ENCODE measurements at regions not wholly inside any gene's neighbourhood (a gene's known extent, or its start where the extent isn't known, plus 50 kb on each side); places are given as distances from the start of the nearest gene placed in this dataset.

- H3K4me3 Mint-ChIP-seq: no peak overlapping the region
- H3K9me3 Mint-ChIP-seq: no peaks in the 10 kb centered on the region
- no peak overlapping the region for H3K27ac Mint-ChIP-seq
- no peak for DNase-seq
- peaks cover 2 to 10% (median 2%) of the 10 kb centered on the region in 3 donors for H3K27me3 Mint-ChIP-seq (ENCODE audit: low read depth in 3 of 3)
- peaks cover 6 to 19% of the 10 kb centered on the region in 2 donors for H3K4me1 Mint-ChIP-seq
- H3K36me3 Mint-ChIP-seq: no peaks in the 10 kb centered on the region
Measured at GRCh38 chr6:15081447-15081846, 164.4 kb upstream of the JARID2 start.

- H3K27me3 Mint-ChIP-seq (ENCODE audit: low read depth in 3 of 3): peaks cover 0 to 5% (median 2%) of the 10 kb centered on the region in 3 donors
Measured at GRCh38 chr6:15082708-15083107, 163.2 kb upstream of the JARID2 start.

GRCh38 chr6:15086348-15087158, 159.3 kb upstream of the JARID2 start:
- Mint-ChIP-seq H3K36me3 (no peaks in the 10 kb centered on the region), H3K9me3 (no peaks in the 10 kb centered on the region), H3K4me3 (no peak overlapping the region), H3K27me3 (ENCODE audit: low read depth in 3 of 3) (peaks cover 0 to 5% (median 0%) of the 10 kb centered on the region in 3 donors), H3K27ac (no peak overlapping the region), H3K4me1 (peaks cover 6 to 19% of the 10 kb centered on the region in 2 donors)
- DNase-seq: no peak

More at GRCh38 chr6:15082708-15083107, 163.2 kb upstream of the JARID2 start:
- no peak overlapping the region for H3K4me3 Mint-ChIP-seq
- H3K36me3 Mint-ChIP-seq: no peaks in the 10 kb centered on the region
- H3K9me3 Mint-ChIP-seq: no peaks in the 10 kb centered on the region
- no peak for DNase-seq
- no peak overlapping the region for H3K27ac Mint-ChIP-seq
- peaks cover 6 to 19% of the 10 kb centered on the region in 2 donors for H3K4me1 Mint-ChIP-seq

- peaks cover 0 to 5% (median 0%) of the 10 kb centered on the region in 3 donors for H3K27me3 Mint-ChIP-seq (ENCODE audit: low read depth in 3 of 3)
- peaks cover 6 to 19% of the 10 kb centered on the region in 2 donors for H3K4me1 Mint-ChIP-seq
- H3K9me3 Mint-ChIP-seq: no peaks in the 10 kb centered on the region
- no peak overlapping the region for H3K27ac Mint-ChIP-seq
- H3K36me3 Mint-ChIP-seq: no peaks in the 10 kb centered on the region
- no peak overlapping the region for H3K4me3 Mint-ChIP-seq
- DNase-seq: no peak
Measured at GRCh38 chr6:15087186-15087589, 158.7 kb upstream of the JARID2 start.

- Mint-ChIP-seq H3K9me3 (no peaks in the 10 kb centered on the region), H3K36me3 (no peaks in the 10 kb centered on the region), H3K27me3 (ENCODE audit: low read depth in 3 of 3) (peaks cover 0 to 5% (median 0%) of the 10 kb centered on the region in 3 donors), H3K27ac (no peak overlapping the region), H3K4me3 (no peak overlapping the region), H3K4me1 (peaks cover 6 to 14% of the 10 kb centered on the region in 2 donors)
- DNase-seq: no peak
Measured at GRCh38 chr6:15088904-15089568, 156.8 kb upstream of the JARID2 start.

- no peak overlapping the region for H3K4me3 Mint-ChIP-seq
- H3K27me3 Mint-ChIP-seq (ENCODE audit: low read depth in 3 of 3): peaks cover 0 to 5% (median 0%) of the 10 kb centered on the region in 3 donors
Measured at GRCh38 chr6:15089569-15090144, 156.2 kb upstream of the JARID2 start.

GRCh38 chr6:15090145-15090579, 155.7 kb upstream of the JARID2 start:
- peaks cover 0 to 5% (median 0%) of the 10 kb centered on the region in 3 donors for H3K27me3 Mint-ChIP-seq (ENCODE audit: low read depth in 3 of 3)
- H3K4me1 Mint-ChIP-seq: peaks cover 0 to 2% of the 10 kb centered on the region in 2 donors
- H3K36me3 Mint-ChIP-seq: no peaks in the 10 kb centered on the region
- no peak for DNase-seq
- no peak overlapping the region for H3K4me3 Mint-ChIP-seq
- no peaks in the 10 kb centered on the region for H3K9me3 Mint-ChIP-seq
- H3K27ac Mint-ChIP-seq: no peak overlapping the region

More at GRCh38 chr6:15089569-15090144, 156.2 kb upstream of the JARID2 start:
- no peak overlapping the region for H3K27ac Mint-ChIP-seq
- H3K36me3 Mint-ChIP-seq: no peaks in the 10 kb centered on the region
- H3K9me3 Mint-ChIP-seq: no peaks in the 10 kb centered on the region
- H3K4me1 Mint-ChIP-seq: peaks cover 2 to 8% of the 10 kb centered on the region in 2 donors
- DNase-seq: no peak

- Mint-ChIP-seq H3K4me1 (no peaks in the 10 kb centered on the region), H3K36me3 (no peaks in the 10 kb centered on the region), H3K9me3 (no peaks in the 10 kb centered on the region), H3K27ac (no peak overlapping the region), H3K27me3 (ENCODE audit: low read depth in 3 of 3) (peaks cover 0 to 3% (median 0%) of the 10 kb centered on the region in 3 donors), H3K4me3 (no peak overlapping the region)
- DNase-seq: no peak
Measured at GRCh38 chr6:15090745-15091384, 155.0 kb upstream of the JARID2 start.

- Mint-ChIP-seq H3K4me1 (no peaks in the 10 kb centered on the region), H3K27me3 (ENCODE audit: low read depth in 3 of 3) (peaks cover 0 to 2% (median 0%) of the 10 kb centered on the region in 3 donors), H3K9me3 (no peaks in the 10 kb centered on the region), H3K4me3 (no peak overlapping the region), H3K36me3 (no peaks in the 10 kb centered on the region), H3K27ac (no peak overlapping the region)
- no peak for DNase-seq
Measured at GRCh38 chr6:15096894-15097837, 148.7 kb upstream of the JARID2 start.

GRCh38 chr6:15101130-15101529, 144.7 kb upstream of the JARID2 start:
- Mint-ChIP-seq H3K4me1 (no peaks in the 10 kb centered on the region), H3K27me3 (ENCODE audit: low read depth in 3 of 3) (peaks cover 0 to 4% (median 4%) of the 10 kb centered on the region in 3 donors), H3K9me3 (peaks cover 0 to 8% (median under 1%) of the 10 kb centered on the region in 6 donors), H3K36me3 (peaks cover 0 to 4% (median 3%) of the 10 kb centered on the region in 3 donors), H3K4me3 (no peak overlapping the region), H3K27ac (no peak overlapping the region)
- no peak for DNase-seq

- Mint-ChIP-seq H3K4me3 (no peak overlapping the region), H3K27me3 (ENCODE audit: low read depth in 3 of 3) (peaks cover 0 to 4% (median 4%) of the 10 kb centered on the region in 3 donors), H3K36me3 (peaks cover 0 to 4% (median 3%) of the 10 kb centered on the region in 3 donors), H3K9me3 (peaks cover 0 to 9% (median 2%) of the 10 kb centered on the region in 6 donors), H3K4me1 (no peaks in the 10 kb centered on the region), H3K27ac (no peak overlapping the region)
- DNase-seq: no peak
Measured at GRCh38 chr6:15102241-15102640, 143.6 kb upstream of the JARID2 start.

GRCh38 chr6:15106958-15107643, 138.8 kb upstream of the JARID2 start:
- Mint-ChIP-seq H3K9me3 (peaks cover 0 to 9% (median 2%) of the 10 kb centered on the region in 6 donors), H3K4me3 (no peak overlapping the region), H3K4me1 (peaks cover 0 to 1% of the 10 kb centered on the region in 2 donors), H3K36me3 (peaks cover 0 to 4% (median 3%) of the 10 kb centered on the region in 3 donors), H3K27ac (no peak overlapping the region), H3K27me3 (ENCODE audit: low read depth in 3 of 3) (peaks cover 2 to 4% (median 4%) of the 10 kb centered on the region in 3 donors)
- DNase-seq: no peak

Data from immature natural killer cell (primary cell).